C4-2B (cell line): ENCODE measurements at regions not wholly inside any gene's neighbourhood (a gene's known extent, or its start where the extent isn't known, plus 50 kb on each side); places are given as distances from the start of the nearest gene placed in this dataset.

Experiments
- CTCF ChIP-seq: fragments of 450-650 bp; conservative IDR thresholded peaks from 2 replicates; pipeline ENCODE4 v1.5.1; 2017; ENCODE audit warnings: mild to moderate bottlenecking
- ZFX ChIP-seq: fragments of 450-650 bp; IDR thresholded peaks from 2 replicates; pipeline ENCODE4 v1.6.1; 2017

GRCh38 chr9:89817151-89817950, 212.5 kb downstream of the GADD45G start:
- TF ChIP-seq CTCF = no peak
- no peak for TF ChIP-seq ZFX
